Inflammatory macrophage (primary cell): ENCODE measurements at regions not wholly inside any gene's neighbourhood (a gene's known extent, or its start where the extent isn't known, plus 50 kb on each side); places are given as distances from the start of the nearest gene placed in this dataset.

Experiments
- DNase-seq, 2 donors: peaks; one replicate each; pipeline ENCODE4 v3.0.0-alpha.2; 2020 to 2022

DNA sequence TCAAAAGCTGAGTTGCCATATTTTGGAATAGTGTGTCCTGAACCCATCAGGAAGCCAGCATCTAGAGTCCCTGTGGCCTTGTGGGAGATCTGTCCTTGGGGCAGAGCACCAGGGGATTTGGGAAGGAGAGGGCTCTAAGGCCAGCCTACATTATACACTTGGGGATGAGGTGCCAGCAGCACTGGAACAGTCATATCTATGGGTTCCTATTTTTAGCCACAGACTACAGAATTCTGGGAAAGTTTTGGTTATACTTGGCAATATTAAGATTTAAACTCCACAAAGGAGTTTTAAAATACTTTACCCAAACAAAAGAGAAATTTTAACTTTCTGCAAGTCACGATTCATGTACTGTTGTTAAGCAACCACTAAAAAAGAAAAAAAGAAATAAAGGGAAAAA is 405.7 kb upstream of the MMADHC start:
- DNase-seq: no peak

DNA sequence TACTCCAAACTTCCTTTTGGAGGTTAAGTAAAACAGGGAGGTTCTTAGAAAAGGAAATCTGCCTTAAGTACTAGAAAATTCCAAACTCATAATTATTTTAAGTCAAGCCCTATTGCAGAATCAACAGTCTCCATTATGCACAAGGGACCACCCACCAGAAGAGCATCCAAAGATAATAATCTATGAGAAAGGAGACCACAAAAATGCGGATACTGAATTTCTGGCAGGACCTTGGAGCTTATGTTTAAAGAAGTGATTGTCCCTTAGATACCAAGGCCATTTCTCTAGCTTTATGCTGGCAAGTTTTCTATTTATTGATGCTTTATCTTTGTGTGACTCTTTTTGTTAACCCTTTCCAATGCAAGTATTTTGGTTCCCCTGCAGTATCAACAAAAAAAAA is 404.0 kb upstream of the MMADHC start:
- DNase-seq: no peak

DNA sequence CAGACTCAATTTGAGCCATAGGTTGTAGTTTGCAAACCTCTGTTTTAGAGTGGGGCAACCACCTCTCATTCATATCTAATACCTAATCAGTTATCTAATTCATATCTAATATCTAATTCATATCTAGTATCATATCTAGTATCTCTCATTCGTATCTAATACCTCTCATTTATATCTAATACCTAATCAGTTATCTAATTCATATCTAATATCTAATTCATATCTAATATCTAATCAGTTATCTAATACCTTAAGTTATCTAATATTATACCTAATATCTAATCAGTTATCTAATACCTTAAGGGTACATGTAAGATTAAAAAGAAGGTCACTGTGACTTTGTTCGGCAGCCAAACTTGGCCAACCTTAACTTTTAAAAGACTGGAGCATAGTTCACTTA is 403.4 kb upstream of the MMADHC start:
- no peak for DNase-seq

DNA sequence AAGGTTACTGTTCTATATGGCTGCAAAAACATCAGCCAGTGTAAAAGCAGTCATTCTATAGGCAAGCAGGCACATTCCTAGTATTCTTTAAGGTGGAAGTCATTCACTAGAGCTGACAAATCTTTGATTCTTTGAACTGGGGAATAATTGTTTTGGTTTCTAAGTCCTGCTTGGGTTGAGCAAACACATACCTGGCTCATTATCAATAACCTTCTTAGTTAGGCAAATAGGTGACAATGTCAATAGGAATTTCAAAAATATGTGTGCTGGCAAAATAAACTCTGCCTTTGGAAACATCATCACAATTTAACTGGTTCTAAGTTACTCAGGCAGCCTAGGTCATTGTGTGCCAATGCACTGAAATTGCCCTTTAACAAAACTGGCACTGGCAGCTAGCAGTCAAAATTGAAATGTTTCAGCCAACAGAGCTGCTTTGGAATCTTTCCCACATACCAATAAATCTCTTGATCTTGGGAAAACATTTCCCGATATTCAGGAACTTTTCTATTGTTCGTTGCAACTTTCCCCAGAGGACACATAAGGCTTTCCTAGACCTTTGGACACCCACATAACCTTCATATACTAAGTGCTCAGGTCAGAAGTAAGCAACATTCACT is 402.0 kb upstream of the MMADHC start:
- no peak for DNase-seq

DNA sequence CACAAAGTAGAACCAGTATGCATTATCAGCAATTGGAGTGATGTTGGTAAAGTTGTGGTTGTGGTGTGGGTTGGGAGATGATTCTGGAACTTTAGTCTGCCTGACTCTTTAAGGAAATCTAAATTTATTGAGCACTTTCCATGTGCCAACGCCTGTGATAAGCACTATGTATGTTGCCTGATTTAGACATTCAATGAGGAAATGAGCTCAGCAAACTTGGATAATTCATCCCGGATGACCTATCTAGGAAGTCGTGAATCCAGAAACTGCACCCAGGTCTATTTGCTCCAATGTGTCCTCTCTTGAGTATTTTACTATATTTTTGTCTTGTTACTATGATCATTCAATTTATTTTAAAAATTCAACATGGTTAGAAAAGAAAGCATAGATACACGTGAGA is 400.8 kb upstream of the MMADHC start:
- no peak for DNase-seq

DNA sequence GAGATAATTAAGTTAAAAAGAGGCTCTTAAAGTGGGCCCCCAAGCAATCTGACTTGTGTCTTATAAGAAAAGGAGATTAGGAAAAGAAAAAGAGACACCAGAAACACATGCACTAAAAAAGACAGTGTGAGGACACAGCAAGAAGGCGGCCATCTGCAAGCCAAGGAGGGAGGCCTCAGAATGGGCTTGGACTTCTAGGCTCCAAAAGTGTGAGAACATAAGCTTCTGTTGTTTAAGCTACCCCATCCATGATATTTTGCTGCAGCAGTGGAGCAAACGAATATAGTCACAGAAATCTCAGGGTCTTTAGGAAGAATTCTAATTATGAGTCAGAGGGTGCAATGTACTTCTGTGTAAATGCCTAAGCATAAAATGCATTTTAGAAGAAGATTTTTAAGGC is 399.3 kb upstream of the MMADHC start:
- DNase-seq: no peak

DNA sequence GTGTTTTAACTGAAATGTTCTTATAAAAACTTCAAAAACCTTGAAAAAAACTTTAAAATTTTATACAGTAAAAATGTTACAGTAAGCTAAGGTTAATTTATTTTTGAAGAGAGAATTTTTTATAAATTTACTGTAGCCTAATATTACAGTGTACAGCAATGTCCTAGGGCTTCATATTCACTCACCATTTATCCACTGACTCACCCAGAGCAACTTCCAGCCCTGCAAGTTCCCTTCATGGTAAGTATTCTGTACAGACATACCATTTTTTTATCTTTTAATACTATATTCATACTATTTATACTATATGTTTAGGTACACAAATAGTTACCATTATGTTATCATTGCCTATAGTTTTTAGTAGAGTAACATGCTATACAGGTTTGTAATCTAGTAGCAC is 396.7 kb upstream of the MMADHC start:
- DNase-seq: no peak

DNA sequence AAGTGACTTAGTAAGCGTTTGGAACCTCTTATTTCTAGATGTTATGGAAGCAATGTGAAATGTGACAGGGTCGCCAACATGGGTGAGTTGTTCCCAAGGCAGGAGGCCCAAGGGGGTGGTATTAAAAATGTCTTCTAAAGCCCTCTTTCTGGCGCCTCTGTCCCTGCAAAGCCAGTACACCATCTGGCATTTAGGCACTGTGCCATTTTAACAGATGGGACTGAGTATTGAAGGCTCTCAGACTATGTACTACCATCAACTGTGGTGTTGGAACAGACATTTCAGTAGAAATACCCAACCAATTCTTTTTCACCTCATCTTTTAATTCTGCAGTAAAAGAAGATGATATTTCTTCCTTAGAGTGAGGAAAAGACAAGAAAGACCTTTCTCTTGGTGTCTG is 384.5 kb upstream of the MMADHC start:
- no peak for DNase-seq

DNA sequence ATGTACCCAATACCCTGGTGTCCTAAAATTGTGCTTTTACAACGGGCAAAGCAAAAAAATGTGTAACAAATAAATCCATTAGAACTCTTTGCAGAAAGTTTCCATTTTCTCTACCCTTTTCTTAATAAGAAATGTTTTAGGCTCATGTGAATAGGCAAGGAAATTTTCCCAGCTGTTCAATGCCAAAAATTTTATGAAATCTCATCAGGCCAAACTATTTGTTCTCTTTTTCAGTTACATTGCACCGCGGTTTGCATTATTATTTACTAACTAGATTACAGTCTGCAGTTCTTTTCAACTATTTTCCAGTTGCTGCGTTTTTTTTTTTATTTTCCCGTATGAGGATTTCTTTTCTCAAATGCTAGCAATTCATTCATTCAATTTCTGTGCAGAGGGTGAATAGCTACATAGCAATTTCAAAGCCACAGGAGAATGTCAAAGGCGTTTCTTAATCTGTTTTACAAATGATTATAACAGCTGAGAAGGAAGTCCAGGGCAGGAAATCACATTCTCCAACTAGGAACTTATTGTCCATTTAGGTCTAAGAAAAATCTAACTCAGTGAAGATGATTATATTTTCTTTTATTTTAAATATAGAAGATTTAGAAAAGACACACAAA is 367.5 kb upstream of the MMADHC start:
- DNase-seq: no peak

DNA sequence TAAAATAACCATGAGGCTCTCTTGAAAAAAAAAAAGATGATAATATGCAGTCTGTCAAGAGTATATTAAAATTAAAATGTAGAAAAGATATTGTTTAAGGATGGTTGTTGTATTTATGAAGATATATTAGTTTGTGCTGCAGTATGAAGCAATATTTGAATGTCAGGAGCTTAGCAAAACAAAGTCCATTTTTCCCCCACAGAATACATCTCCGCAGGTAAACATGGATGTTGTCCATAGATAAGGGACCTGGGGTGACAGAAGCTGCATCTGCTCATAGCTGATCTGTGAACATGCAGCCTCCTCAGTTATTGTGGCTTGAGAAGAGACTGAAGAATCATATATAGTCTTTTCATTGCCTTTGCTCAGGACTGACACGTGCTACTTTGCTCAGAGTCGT is 366.1 kb upstream of the MMADHC start:
- no peak for DNase-seq

DNA sequence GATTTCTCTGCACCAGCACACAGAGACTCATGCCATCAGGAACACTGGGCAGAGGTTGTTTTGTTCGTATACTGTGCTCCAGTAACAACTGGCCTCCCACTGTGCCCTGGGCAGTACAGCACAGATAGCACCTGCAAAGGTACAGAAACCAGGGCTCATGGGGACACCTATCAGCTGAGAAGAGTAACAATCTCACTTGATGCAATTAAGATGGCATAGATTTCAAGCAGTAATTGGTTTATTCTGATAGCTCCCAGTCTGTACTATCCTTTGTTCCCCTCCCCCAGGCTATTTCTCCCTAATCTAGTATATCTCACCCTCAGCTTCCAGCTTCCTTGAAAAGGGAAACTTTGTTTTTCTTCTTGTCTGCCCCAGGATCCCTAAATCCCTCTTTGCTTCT is 343.9 kb upstream of the MMADHC start:
- no peak for DNase-seq

DNA sequence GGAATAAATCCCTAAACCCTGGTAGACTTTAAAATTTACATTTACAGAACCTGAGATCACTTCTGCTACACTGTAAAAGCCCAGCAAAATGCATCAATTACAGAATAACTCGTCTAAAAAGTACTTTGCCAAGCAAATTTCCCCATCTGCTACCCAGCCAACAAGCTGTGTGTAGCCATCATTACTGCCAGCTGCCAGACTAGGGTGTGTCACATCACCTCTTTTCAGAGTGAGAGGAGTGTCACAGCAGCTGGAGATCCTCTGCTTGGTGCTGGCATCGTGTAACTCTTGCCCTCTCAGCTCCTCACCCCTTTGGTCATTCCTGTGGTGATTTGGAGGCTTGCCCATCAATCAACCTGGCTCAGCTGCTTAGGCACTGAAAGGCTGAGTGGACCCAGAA is 340.4 kb upstream of the MMADHC start:
- no peak for DNase-seq

DNA sequence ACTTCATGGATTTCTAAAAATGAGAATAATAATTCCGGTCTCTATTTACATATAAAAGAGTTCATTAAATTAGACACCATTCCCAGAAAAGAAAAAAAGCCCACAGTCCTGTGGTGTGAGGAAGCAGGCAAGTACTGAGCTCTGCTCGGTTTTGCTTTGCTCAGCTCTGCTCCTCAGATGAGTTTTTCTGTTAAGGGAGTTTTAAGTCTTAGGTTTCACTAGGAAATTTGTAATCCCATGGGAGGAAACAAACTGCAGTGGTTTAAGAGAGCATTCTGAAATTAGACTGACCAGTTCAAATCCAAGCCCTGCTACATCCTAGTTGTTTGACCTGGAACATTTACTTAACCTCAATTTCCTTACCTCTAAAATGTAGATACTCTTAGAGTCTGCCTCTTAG is 338.6 kb upstream of the MMADHC start:
- no peak for DNase-seq

DNA sequence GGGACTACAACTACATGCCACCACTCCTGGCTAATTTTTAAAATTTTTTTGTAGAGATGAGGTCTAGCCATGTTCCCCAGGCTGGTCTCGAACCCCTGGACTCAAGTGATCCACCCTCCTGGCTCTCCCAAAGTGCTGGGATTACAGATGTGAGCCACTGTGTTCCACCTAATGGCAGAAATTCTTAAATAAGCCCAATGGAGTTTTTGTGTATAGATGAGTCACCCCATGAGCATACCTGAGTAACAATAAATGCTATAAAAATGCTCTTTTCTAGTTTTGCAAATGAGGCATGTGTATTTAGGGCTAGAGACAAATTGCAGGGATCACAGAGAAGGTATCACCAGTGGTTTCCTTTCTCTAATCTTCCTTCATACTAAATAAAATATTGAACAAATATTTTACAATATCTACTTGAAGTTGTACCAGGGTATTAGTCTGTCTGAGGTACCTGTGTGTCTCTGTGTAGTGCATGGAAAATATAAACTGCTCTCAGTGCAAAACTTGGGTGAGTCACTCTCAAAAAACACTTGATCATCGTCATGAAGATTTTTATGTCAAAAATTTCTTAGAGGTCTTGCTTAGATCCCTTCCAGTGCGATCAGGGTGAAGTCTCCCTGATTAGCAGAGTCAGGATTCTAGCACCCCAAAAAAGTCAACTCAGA is 337.1 kb upstream of the MMADHC start:
- no peak for DNase-seq

DNA sequence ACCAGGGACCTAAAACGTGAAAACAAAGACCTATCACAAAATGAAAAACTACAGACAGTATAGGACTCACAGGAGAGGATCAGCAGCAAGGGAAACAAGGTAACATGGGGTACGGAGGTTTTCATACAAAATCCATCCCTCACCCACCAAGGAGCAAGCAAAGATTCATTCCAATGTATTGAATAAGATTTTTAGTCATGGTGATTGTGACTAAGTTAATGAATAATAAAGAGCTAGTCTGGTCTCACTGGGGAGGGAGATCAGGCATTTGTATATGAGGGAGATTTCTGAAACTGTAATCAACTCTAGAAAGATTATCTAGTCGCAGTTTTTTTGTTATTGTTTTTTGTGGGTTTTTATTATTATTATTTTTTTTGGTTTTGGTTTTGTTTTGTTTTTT is 336.5 kb upstream of the MMADHC start:
- no peak for DNase-seq

DNA sequence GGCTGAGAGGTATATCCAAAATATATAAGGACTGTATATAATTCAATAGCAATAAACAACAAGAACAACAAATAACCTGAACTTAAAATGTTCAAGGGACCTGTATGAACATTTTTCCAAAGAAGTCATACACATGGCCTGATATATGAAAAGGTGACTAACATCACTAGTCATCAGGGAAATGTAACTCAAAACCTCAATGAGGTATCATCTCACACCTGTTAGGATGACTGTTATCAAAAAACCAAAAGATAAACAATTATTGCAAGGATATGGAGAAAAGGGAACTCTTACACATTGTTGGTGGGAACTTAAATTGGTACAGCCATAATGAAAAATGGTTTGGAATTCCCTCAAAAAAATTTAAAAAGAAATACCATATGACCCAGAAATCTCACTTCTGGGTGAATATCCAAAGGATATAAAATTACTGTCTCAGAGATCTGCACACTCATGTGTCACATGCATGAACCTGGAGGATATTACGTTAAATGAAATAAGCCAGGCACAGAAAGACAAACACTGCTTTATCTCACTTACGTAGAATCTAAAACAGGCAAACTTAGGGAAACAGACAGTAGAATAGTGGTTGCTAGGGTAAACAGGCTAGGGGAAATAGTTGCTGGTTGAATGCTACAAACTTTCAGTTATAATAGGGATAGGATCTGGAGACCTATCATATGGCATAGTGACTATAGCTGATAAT is 334.5 kb upstream of the MMADHC start:
- DNase-seq: no peak

DNA sequence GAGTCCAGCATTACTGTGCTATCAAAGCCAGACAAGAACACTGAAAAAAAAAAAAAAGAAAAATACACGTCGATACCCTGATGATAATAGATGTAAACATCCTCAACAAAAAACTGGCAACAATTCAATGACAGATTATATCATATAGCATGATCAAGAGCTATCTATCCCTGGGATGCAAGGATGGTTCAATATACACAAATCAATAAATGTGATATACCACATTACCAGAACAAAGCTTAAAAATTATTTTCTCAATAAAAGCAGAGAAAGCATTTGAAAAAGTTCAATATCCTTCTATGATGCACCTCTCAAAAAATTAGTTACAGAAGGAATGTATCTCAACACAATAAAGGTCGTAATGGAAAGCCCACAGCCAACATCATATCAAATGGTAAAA is 332.8 kb upstream of the MMADHC start:
- no peak for DNase-seq

DNA sequence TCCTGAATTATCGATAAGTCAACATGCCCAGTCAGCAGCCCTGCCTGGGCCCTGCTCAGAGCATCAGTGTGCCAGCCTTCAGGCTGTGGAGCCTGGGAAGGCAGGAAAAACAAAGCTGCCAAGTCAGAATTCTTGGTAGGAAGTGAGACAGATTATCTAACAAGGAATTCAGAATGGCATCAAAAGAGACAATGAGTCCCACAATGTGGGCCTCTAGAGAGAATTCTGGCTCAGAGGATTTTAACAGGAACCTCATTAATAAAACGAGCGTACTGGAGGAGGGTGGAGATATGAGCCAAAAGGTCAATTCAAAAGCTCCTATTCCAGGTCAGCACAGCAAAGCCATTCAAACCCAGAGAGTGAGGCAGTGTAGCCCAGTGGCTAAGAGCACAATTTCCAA is 327.6 kb upstream of the MMADHC start:
- DNase-seq: no peak

DNA sequence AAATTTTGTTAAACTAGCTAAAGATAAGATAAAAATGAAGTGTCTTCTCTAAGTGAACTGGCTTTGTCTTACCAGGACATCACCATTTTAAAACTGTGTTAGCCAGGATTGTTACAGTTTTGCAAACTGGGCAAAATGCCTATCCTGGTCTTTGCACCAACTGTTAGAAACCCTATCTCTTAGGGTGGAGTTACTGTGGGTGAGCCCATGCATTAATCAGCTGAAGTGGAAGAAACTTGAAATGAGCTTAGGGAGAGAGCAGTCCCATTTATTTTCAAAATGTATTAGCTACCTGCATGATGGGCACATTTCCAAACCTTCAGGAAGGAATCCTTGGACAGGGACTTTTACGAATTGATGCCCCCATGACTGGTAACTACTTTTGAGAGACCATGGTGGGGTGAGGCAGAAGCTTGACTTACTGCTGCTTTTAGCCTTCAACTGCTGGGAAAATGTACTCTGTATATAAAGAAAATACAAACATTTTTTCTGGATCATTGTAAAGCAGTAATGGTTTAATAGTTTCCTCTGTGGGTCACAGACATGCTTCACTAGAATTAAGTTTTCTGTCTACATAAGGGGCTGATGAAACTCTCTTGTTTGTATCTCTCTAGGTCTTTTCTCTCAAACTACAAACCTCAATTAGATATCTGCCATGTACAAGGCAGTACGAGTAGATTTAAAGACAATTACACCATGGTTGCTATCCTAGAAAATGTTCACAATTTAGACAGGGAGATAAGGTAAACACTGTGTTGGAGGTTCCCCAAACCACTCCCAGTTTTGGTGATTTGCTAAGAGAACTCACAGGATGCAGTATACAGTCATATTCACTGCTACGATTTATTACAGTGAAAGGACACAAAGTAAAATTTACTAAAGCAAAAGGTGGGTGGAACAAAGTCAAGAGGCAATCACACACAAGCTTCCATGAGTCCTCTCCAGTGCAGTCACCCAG is 321.4 kb upstream of the MMADHC start:
- no peak for DNase-seq

DNA sequence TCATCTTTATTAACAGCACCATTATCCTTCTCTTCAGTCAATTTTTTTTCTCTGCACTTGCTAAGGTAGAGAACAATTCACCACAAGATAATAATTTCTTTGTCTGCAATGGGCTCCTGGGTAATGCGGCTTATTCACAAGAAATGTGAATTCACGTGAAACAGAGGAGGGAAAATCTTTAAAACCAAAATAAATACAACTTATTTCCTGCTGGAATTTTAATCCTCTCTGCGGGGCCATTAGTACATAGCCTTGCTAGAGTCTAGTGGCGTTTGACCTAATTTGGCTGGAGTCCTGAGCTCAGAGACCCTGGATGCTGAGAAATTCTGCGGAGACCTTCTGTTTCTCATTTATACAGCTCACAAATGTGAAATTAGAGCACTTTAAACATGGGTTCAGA is 319.3 kb upstream of the MMADHC start:
- DNase-seq: no peak

DNA sequence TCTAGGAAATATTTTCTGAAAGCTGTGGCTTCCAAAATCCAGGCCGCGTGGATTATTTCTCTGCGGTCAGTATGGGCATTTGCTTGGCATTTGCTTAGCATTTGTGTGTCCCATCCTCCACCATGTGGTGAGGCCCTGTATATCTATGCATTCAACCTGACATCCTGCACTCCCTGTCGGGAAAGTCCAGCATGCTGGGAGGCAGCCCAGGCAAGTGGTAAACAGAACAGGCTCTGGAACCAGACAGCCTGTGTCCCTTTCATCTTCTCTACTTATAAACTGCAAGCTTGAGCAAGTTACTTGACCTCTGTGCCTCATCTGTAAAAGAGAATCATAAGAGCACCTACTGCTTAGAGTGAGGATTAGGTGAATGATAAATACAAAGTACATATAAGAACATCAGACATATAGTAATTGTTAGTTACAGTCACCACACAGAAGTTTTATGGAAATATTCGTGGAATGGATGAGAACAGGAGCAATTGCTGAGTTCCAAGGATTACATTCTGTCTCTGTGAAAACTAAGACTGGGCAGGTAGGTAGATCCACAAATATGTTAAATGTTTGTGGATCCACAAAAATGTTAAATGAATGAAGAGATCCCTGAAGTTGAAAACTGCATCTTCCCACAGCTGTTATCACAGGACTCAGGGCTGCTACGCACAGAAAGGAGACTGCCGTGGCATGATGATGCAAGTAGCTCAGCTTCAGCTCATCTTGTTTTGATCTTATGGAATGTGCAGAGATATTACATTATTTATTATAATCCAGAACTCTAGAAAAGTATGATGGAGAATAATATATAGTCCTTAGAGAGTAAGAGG is 317.0 kb upstream of the MMADHC start:
- no peak for DNase-seq

DNA sequence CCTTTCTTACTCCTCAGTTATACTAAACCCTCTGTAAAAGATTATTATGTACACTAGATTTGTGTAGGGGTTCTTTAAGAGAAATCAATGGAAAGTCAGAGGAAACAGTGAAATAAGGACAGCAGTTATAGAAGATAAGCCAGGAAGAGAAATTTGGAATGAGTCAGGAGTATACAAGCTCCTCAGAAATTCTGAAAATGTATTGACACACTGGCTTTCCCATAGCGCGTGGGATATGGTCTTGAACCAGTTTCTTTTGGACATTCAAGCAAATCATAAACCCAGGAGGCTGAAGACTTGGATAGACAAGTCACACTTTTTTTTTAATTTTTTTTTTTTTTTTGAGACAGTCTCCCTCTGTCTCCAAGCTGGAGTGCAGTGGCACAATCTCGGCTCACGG is 316.1 kb upstream of the MMADHC start:
- no peak for DNase-seq
